Activated naive CD4-positive, alpha-beta T cell treated with anti-CD3 and anti-CD28 coated beads for 36 hours (primary cell): ENCODE measurements at regions not wholly inside any gene's neighbourhood (a gene's known extent, or its start where the extent isn't known, plus 50 kb on each side); places are given as distances from the start of the nearest gene placed in this dataset.

Source experiments
- CTCF ChIA-PET: fragments of 350-600 bp; sonication (Branson Sonifier 250); formaldehyde crosslinking; loops from one replicate; lab custom pipeline; 2021; ENCODE audit warnings: antibody characterized with exemption; lab: Charles Lee
- DNase-seq: peaks from one replicate; pipeline ENCODE4 v3.0.0-alpha.2; 2020
- H3K27ac Mint-ChIP-seq: one replicate; pipeline ENCODE4 v1.8.0; 2021; ENCODE audit warnings: mild to moderate bottlenecking, mixed read lengths
- H3K27me3 Mint-ChIP-seq: one replicate; pipeline ENCODE4 v1.8.0; 2021; ENCODE audit warnings: low read depth, mixed read lengths
- H3K36me3 Mint-ChIP-seq: one replicate; pipeline ENCODE4 v1.8.0; 2021; ENCODE audit warnings: low read depth, mixed read lengths
- H3K4me1 Mint-ChIP-seq: one replicate; pipeline ENCODE4 v1.8.0; 2021; ENCODE audit warnings: low read depth, mixed read lengths
- H3K4me3 Mint-ChIP-seq: one replicate; pipeline ENCODE4 v1.8.0; 2021; ENCODE audit warnings: mild to moderate bottlenecking, moderate library complexity, mixed read lengths
- H3K9me3 Mint-ChIP-seq: one replicate; pipeline ENCODE4 v1.8.0; 2021; ENCODE audit warnings: mixed read lengths
- intact Hi-C: fragments of 100-400 bp; cut with micrococcal nuclease; formaldehyde crosslinking; loops from one replicate; pipeline ENCODE4 v1.15.1; 2023

DNA sequence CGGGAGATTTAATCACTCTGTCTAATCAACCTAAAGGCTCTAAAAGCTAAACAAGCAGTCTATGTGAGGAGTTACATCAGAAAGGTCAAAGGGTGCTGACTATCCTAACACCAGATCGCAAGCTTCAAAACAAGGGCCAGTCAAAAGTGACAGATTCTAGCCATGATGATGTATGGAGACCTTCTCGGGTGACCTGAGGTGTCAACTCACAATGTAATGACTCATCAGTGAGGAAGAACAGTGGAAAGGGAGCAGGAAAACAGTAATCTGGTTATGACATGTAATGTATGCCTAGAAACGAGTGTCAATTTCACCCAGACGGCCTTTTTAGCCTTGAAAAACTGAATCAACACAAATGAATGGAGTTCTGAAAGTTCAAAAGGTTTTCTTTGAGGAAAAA lies 375.3 kb downstream of the IDS start:
- Mint-ChIP-seq H3K27ac (no peak overlapping the region), H3K36me3 (no peaks in the 10 kb centered on the region), H3K4me3 (no peak overlapping the region), H3K4me1 (no peaks in the 10 kb centered on the region), H3K9me3 (no peaks in the 10 kb centered on the region), H3K27me3 (no peaks in the 10 kb centered on the region)
- DNase-seq: no peak
- intact Hi-C loops: no loop called here
- CTCF ChIA-PET: no interaction called here

GRCh38 chrX:149124526-149125108 lies 380.5 kb downstream of the IDS start:
- no peak overlapping the region for H3K27ac Mint-ChIP-seq
- DNase-seq: no peak
- no peaks in the 10 kb centered on the region for H3K27me3 Mint-ChIP-seq
- no peaks in the 10 kb centered on the region for H3K4me1 Mint-ChIP-seq
- intact Hi-C loops: no loop called here
- H3K4me3 Mint-ChIP-seq: no peak overlapping the region
- no peaks in the 10 kb centered on the region for H3K9me3 Mint-ChIP-seq
- no peaks in the 10 kb centered on the region for H3K36me3 Mint-ChIP-seq
- CTCF ChIA-PET: no interaction called here

DNA sequence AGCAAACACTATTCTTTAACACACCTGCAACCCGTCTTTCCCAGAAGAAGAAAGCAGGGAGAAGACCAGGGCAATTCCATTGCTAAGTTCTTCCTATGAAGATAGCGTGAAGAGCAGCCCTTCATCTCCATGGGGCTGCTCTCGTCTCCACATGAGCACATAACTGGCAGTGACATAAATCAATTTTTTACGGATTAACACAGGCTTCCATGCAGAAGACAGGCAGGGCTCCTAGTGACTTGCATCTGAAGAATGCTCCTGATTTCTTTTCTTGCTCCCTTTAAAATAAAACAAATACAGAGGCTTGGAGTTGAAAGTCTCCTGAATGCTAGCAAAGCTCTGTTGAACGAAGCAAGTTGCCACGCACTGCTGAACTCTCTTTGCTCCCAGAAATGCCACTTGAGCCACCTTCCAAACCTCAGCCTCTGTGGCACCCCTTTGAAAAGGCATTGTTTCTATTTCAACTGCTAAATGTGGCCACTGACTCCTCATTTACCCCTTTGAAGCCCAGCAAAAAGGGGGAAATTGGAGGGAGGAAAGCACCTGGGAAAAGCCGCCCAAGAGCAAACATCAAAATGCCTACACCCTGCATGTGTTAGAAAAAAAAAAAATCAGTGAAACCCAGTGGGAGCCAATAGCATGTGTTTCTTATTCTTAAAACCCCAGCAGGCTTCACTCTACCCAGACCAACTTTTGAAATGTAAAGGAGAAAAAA lies 383.7 kb downstream of the IDS start:
- Mint-ChIP-seq H3K4me3 (no peak overlapping the region), H3K27ac (no peak overlapping the region), H3K4me1 (no peaks in the 10 kb centered on the region), H3K27me3 (no peaks in the 10 kb centered on the region), H3K36me3 (no peaks in the 10 kb centered on the region), H3K9me3 (no peaks in the 10 kb centered on the region)
- CTCF ChIA-PET: no interaction called here
- DNase-seq: no peak
- intact Hi-C loops: no loop called here

- H3K9me3 Mint-ChIP-seq: no peaks in the 10 kb centered on the region
Measured at GRCh38 chrX:149120459-149120858, 384.6 kb downstream of the IDS start.

GRCh38 chrX:149114874-149115273 lies 390.2 kb downstream of the IDS start:
- Mint-ChIP-seq H3K4me1 (no peaks in the 10 kb centered on the region), H3K9me3 (peaks cover 9% of the 10 kb centered on the region), H3K4me3 (no peak overlapping the region), H3K27me3 (peaks cover 2% of the 10 kb centered on the region), H3K36me3 (peaks cover under 1% of the 10 kb centered on the region), H3K27ac (no peak overlapping the region)
- no peak for DNase-seq
- CTCF ChIA-PET: no interaction called here
- intact Hi-C loops: no loop called here

More at GRCh38 chrX:149120459-149120858, 384.6 kb downstream of the IDS start:
- Mint-ChIP-seq H3K36me3 (no peaks in the 10 kb centered on the region), H3K27me3 (peaks cover 2% of the 10 kb centered on the region), H3K4me3 (no peak overlapping the region), H3K27ac (no peak overlapping the region), H3K4me1 (no peaks in the 10 kb centered on the region)
- intact Hi-C loops: no loop called here
- CTCF ChIA-PET: no interaction called here
- no peak for DNase-seq

- peaks cover 14% of the 10 kb centered on the region for H3K9me3 Mint-ChIP-seq
- DNase-seq: no peak
- no peak overlapping the region for H3K4me3 Mint-ChIP-seq
- H3K27me3 Mint-ChIP-seq: peaks cover 6% of the 10 kb centered on the region
- intact Hi-C loops: no loop called here
- CTCF ChIA-PET: no interaction called here
- H3K36me3 Mint-ChIP-seq: peaks cover 4% of the 10 kb centered on the region
- no peaks in the 10 kb centered on the region for H3K4me1 Mint-ChIP-seq
- H3K27ac Mint-ChIP-seq: no peak overlapping the region
Measured at GRCh38 chrX:149114001-149114400, 391.1 kb downstream of the IDS start.

DNA sequence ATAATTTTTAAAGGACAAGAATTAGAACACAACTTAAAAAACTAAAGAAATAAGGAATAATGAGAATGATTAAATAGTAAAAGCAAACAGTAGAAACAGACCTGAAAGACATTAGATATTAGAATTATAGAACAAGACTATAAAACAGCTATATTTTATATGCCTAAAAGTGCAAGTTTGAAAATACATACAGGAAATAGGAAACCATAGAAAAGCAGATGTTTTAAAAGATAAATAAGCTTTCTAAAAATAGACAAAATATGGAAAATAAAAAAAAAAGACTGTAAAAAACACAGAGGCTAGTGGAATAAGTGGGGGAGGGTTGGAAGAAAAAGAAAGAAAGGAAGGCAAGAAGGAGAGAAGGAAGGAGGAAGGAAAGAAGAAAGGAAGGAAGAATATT lies 407.3 kb downstream of the IDS start:
- DNase-seq: no peak
- Mint-ChIP-seq H3K4me1 (peaks cover 2% of the 10 kb centered on the region), H3K36me3 (no peaks in the 10 kb centered on the region), H3K4me3 (no peak overlapping the region), H3K27ac (no peak overlapping the region), H3K27me3 (no peaks in the 10 kb centered on the region), H3K9me3 (no peaks in the 10 kb centered on the region)
- CTCF ChIA-PET: no interaction called here
- intact Hi-C loops: no loop called here

DNA sequence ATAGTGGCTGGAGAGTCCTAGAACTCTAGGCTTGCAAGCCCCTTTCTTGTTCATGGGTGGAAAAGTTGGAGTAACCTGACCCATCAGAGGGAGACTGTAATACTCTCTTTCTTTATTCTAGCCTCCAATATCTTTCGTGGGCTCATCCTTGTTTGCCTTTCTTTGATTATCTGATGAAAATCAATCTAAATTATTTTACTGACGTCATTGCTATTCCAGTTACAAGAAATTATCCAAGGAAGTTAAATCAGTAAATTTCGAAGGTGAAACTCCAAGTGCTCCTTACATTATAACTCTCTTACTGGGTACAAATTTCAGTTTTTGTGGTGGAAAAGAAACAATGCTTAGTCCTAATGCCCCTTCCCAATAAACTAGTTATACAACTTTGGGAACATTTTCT lies 412.9 kb downstream of the IDS start:
- no peaks in the 10 kb centered on the region for H3K4me1 Mint-ChIP-seq
- no peak for DNase-seq
- no peaks in the 10 kb centered on the region for H3K9me3 Mint-ChIP-seq
- no peaks in the 10 kb centered on the region for H3K27me3 Mint-ChIP-seq
- H3K4me3 Mint-ChIP-seq: no peak overlapping the region
- CTCF ChIA-PET: no interaction called here
- intact Hi-C loops: no loop called here
- no peaks in the 10 kb centered on the region for H3K36me3 Mint-ChIP-seq
- H3K27ac Mint-ChIP-seq: no peak overlapping the region

- Mint-ChIP-seq H3K36me3 (no peaks in the 10 kb centered on the region), H3K27ac (no peak overlapping the region), H3K4me1 (no peaks in the 10 kb centered on the region), H3K4me3 (no peak overlapping the region), H3K9me3 (no peaks in the 10 kb centered on the region), H3K27me3 (no peaks in the 10 kb centered on the region)
- intact Hi-C loops: loop anchor here (10.0 kb wide), 1 partner anchor 205 kb away; no protein-coding TSS in a partner anchor
- CTCF ChIA-PET: no interaction called here
- no peak for DNase-seq
Measured at GRCh38 chrX:149079805-149080406, 425.2 kb downstream of the IDS start.

- DNase-seq: peak; percentile 56
- Mint-ChIP-seq H3K4me1 (peaks cover 6% of the 10 kb centered on the region), H3K4me3 (no peak overlapping the region), H3K9me3 (no peaks in the 10 kb centered on the region), H3K27ac (no peak overlapping the region), H3K27me3 (no peaks in the 10 kb centered on the region), H3K36me3 (no peaks in the 10 kb centered on the region)
- intact Hi-C loops: loop anchor here (10.0 kb wide), 1 partner anchor 210 kb away; no protein-coding TSS in a partner anchor
- CTCF ChIA-PET: no interaction called here
Measured at GRCh38 chrX:149074398-149074797, 430.7 kb downstream of the IDS start.

- intact Hi-C loops: loop anchor here (10.0 kb wide), 1 partner anchor 211 kb away; no protein-coding TSS in a partner anchor
Measured at GRCh38 chrX:149073479-149073878, 431.6 kb downstream of the IDS start.

GRCh38 chrX:149069899-149070298 lies 435.2 kb downstream of the IDS start:
- Mint-ChIP-seq H3K27ac (no peak overlapping the region), H3K4me3 (no peak overlapping the region), H3K36me3 (no peaks in the 10 kb centered on the region), H3K9me3 (no peaks in the 10 kb centered on the region), H3K27me3 (no peaks in the 10 kb centered on the region), H3K4me1 (peaks cover 6% of the 10 kb centered on the region)
- CTCF ChIA-PET: no interaction called here
- DNase-seq: no peak
- intact Hi-C loops: loop anchor here (10.0 kb wide), 1 partner anchor 215 kb away; no protein-coding TSS in a partner anchor

More at GRCh38 chrX:149073479-149073878, 431.6 kb downstream of the IDS start:
- Mint-ChIP-seq H3K27ac (no peak overlapping the region), H3K9me3 (no peaks in the 10 kb centered on the region), H3K4me3 (no peak overlapping the region), H3K4me1 (peaks cover 6% of the 10 kb centered on the region), H3K27me3 (no peaks in the 10 kb centered on the region), H3K36me3 (no peaks in the 10 kb centered on the region)
- CTCF ChIA-PET: no interaction called here
- no peak for DNase-seq

- Mint-ChIP-seq H3K27me3 (no peaks in the 10 kb centered on the region), H3K36me3 (no peaks in the 10 kb centered on the region), H3K9me3 (no peaks in the 10 kb centered on the region), H3K4me3 (no peak overlapping the region), H3K4me1 (no peaks in the 10 kb centered on the region), H3K27ac (no peak overlapping the region)
- CTCF ChIA-PET: no interaction called here
- no peak for DNase-seq
- intact Hi-C loops: no loop called here
Measured at GRCh38 chrX:149060921-149061320, 444.2 kb downstream of the IDS start.
